HCT116 (cell line): ENCODE measurements at regions not wholly inside any gene's neighbourhood (a gene's known extent, or its start where the extent isn't known, plus 50 kb on each side); places are given as distances from the start of the nearest gene placed in this dataset.

ENCODE experiments used
- ATAC-seq: fragments of 200-7000 bp; cut with Tn5 transposase; 2 replicates; pipeline ENCODE4 v1.9.1; 2020; ENCODE audit warnings: mild to moderate bottlenecking, moderate library complexity
- BruUV-seq: library from RNA; stranded (reverse); fragments of 400-500 nt; replicated peaks from 2 replicates; lab custom pipeline; 2021; lab: Mats Ljungman, UMichigan
- CTCF ChIA-PET: fragments of 300-600 bp; sonication (Branson Sonifier 250); formaldehyde crosslinking; loops from one replicate; lab custom pipeline; 2021; ENCODE audit warnings: antibody characterized with exemption; lab: Charles Lee
- POLR2A ChIA-PET: fragments of 300-600, 350-600 bp; sonication (Branson Sonifier 250); formaldehyde crosslinking; loops from one replicate; lab custom pipeline; 2021; ENCODE audit warnings: antibody characterized with exemption; lab: Charles Lee
- RAD21 ChIA-PET, 2 experiments: fragments of 300-600 bp; sonication (Branson Sonifier 250); formaldehyde crosslinking; loops; one replicate each; lab custom pipeline; 2023; ENCODE audit warnings: low total read pairs in 2 of 2; ENCODE audit not compliant: uncharacterized antibody in 2 of 2, unreplicated experiment in 2 of 2, low non-redundant PET in 1 of 2; lab: Charles Lee
- DNase-seq: peaks from one replicate; pipeline ENCODE4 v3.0.0-alpha.2; 2010; ENCODE audit warnings: low read depth, low spot score
- H2AFZ ChIP-seq: fragments of 200-600 bp; shearing (Covaris generic), sonication (generic); 2 replicates; pipeline ENCODE4 v1.6.1; 2017; ENCODE audit warnings: low read depth, mixed run types, mixed read lengths, antibody characterized with exemption, low read length; ENCODE audit not compliant: poor library complexity, severe bottlenecking
- H3K27ac ChIP-seq: 2 replicates; pipeline ENCODE4 v1.5.1; 2012; ENCODE audit warnings: low read depth, low read length
- H3K27me3 ChIP-seq: fragments of 200-600 bp; sonication (generic); 2 replicates; pipeline ENCODE4 v1.6.1; 2016; ENCODE audit warnings: mixed run types, low read length, mixed read lengths; ENCODE audit not compliant: insufficient read depth
- H3K36me3 ChIP-seq, 2 experiments: fragments of 200-500 bp in 1 of 2; fragments of 200-600 bp in 1 of 2; sonication (Bioruptor generic) in 1 of 2; sonication (generic) in 1 of 2; 2 replicates each; pipeline versions ENCODE4 v1.5.1 to v1.6.1; 2014 to 2016; ENCODE audit warnings: low read length in 2 of 2, inconsistent platforms in 1 of 2, mixed read lengths in 1 of 2, mixed run types in 1 of 2; ENCODE audit not compliant: insufficient read depth in 2 of 2, control insufficient read depth in 1 of 2
- H3K4me1 ChIP-seq, 2 experiments: fragments of 200-600 bp in 1 of 2; sonication (generic) in 1 of 2; 2 replicates each; pipeline versions ENCODE4 v1.5.1 to v1.6.1; 2012 to 2017; ENCODE audit warnings: low read length in 2 of 2, inconsistent platforms in 1 of 2, mild to moderate bottlenecking in 1 of 2, mixed read lengths in 1 of 2, mixed run types in 1 of 2, moderate library complexity in 1 of 2; ENCODE audit not compliant: insufficient read depth in 2 of 2, control insufficient read depth in 1 of 2
- H3K4me2 ChIP-seq: fragments of 200-600 bp; sonication (generic); 2 replicates; pipeline ENCODE4 v1.6.1; 2017; ENCODE audit warnings: mixed run types, low read length, mixed read lengths
- H3K4me3 ChIP-seq, 2 experiments: fragments of 200-600 bp in 1 of 2; sonication (generic) in 1 of 2; replicated peaks in 1 of 2; 2 replicates each; pipeline ENCODE4 v1.5.1; 2011 to 2016; ENCODE audit warnings: low read length in 2 of 2, control low read depth in 1 of 2, low read depth in 1 of 2, mild to moderate bottlenecking in 1 of 2, mixed read lengths in 1 of 2, mixed run types in 1 of 2
- H3K79me2 ChIP-seq: fragments of 200-600 bp; sonication (generic); 2 replicates; pipeline ENCODE4 v1.6.1; 2017; ENCODE audit warnings: mild to moderate bottlenecking, mixed run types, low read length, moderate library complexity, mixed read lengths; ENCODE audit not compliant: insufficient read depth
- H3K9ac ChIP-seq: fragments of 200-600 bp; sonication (generic); 2 replicates; pipeline ENCODE4 v1.6.1; 2016; ENCODE audit warnings: low read length, mixed read lengths
- H3K9me2 ChIP-seq: fragments of 200-600 bp; sonication (generic), shearing (Covaris generic); 2 replicates; pipeline ENCODE4 v1.6.1; 2017; ENCODE audit warnings: mixed run types, mild to moderate bottlenecking, moderate library complexity; ENCODE audit not compliant: insufficient read depth
- H3K9me3 ChIP-seq, 2 experiments: fragments of 200-500 bp in 1 of 2; fragments of 200-600 bp in 1 of 2; sonication (Bioruptor generic) in 1 of 2; sonication (generic) in 1 of 2; 2 replicates each; pipeline ENCODE4 v1.6.1; 2014 to 2017; ENCODE audit warnings: low read length in 2 of 2, mixed read lengths in 2 of 2, inconsistent platforms in 1 of 2, low read depth in 1 of 2, mild to moderate bottlenecking in 1 of 2, mixed run types in 1 of 2, moderate library complexity in 1 of 2; ENCODE audit not compliant: control insufficient read depth in 1 of 2, insufficient read depth in 1 of 2
- H4K20me1 ChIP-seq: fragments of 200-600 bp; sonication (generic), shearing (Covaris generic); 2 replicates; pipeline ENCODE4 v1.6.1; 2017; ENCODE audit warnings: mixed run types, mild to moderate bottlenecking, moderate library complexity; ENCODE audit not compliant: insufficient read depth
- CBX3 ChIP-seq: IDR thresholded peaks from 2 replicates; pipeline ENCODE4 v1.6.1; 2012; ENCODE audit warnings: low read depth
- CEBPB ChIP-seq: IDR thresholded peaks from 2 replicates; pipeline ENCODE4 v1.6.1; 2012; ENCODE audit warnings: low read depth
- EZH2 ChIP-seq: fragments of 200-600 bp; sonication (generic); IDR thresholded peaks from 2 replicates; pipeline ENCODE4 v1.6.1; 2017; ENCODE audit warnings: antibody characterized with exemption, mixed run types
- MAX ChIP-seq: IDR thresholded peaks from 2 replicates; pipeline ENCODE4 v1.6.1; 2012
- YY1 ChIP-seq: IDR thresholded peaks from 2 replicates; pipeline ENCODE4 v1.6.1; 2011; ENCODE audit warnings: low read length, low read depth, moderate library complexity, mild to moderate bottlenecking; ENCODE audit not compliant: insufficient replicate concordance; ENCODE audit errors: extremely low read depth
- intact Hi-C: fragments of 100-400 bp; cut with micrococcal nuclease; formaldehyde crosslinking; loops from 2 replicates; pipeline ENCODE4 v1.10.0; 2022
- TF ChIP-seq, protein P1 (sequence below): IDR thresholded peaks from 2 replicates; pipeline ENCODE4 v1.6.1; 2012; ENCODE audit warnings: low read depth

DNA sequence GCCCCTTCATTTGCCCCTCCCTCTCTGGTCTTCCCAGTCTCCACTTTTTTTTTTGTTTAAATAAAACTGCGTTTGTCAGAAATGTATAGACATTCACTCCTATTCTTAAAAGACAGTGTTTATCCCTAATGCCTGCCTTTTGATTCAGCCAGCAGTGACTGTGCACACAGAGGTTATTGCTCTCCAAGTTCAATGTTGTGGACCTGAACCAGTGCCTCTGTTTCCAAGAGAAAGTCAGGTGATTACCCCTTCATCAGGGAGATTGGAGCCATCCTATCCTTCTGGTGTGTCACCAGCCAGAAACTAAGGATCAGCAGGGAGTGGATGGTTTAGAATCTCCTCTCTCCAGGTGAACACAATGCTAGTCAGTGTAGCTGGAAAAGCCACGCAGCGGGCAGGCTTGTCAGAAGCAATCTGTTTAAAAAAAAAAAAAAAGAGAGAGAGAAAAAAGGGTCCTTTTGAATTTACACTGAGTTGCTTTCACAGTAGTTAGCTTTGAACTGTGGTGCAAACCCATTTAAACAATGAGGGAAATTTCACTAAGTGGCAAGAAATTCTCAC is 167.5 kb upstream of the DMRT1 start (continued):
- TF ChIP-seq, protein P1, sequence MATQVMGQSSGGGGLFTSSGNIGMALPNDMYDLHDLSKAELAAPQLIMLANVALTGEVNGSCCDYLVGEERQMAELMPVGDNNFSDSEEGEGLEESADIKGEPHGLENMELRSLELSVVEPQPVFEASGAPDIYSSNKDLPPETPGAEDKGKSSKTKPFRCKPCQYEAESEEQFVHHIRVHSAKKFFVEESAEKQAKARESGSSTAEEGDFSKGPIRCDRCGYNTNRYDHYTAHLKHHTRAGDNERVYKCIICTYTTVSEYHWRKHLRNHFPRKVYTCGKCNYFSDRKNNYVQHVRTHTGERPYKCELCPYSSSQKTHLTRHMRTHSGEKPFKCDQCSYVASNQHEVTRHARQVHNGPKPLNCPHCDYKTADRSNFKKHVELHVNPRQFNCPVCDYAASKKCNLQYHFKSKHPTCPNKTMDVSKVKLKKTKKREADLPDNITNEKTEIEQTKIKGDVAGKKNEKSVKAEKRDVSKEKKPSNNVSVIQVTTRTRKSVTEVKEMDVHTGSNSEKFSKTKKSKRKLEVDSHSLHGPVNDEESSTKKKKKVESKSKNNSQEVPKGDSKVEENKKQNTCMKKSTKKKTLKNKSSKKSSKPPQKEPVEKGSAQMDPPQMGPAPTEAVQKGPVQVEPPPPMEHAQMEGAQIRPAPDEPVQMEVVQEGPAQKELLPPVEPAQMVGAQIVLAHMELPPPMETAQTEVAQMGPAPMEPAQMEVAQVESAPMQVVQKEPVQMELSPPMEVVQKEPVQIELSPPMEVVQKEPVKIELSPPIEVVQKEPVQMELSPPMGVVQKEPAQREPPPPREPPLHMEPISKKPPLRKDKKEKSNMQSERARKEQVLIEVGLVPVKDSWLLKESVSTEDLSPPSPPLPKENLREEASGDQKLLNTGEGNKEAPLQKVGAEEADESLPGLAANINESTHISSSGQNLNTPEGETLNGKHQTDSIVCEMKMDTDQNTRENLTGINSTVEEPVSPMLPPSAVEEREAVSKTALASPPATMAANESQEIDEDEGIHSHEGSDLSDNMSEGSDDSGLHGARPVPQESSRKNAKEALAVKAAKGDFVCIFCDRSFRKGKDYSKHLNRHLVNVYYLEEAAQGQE, result no peak
- no peak for TF ChIP-seq CBX3

DNA sequence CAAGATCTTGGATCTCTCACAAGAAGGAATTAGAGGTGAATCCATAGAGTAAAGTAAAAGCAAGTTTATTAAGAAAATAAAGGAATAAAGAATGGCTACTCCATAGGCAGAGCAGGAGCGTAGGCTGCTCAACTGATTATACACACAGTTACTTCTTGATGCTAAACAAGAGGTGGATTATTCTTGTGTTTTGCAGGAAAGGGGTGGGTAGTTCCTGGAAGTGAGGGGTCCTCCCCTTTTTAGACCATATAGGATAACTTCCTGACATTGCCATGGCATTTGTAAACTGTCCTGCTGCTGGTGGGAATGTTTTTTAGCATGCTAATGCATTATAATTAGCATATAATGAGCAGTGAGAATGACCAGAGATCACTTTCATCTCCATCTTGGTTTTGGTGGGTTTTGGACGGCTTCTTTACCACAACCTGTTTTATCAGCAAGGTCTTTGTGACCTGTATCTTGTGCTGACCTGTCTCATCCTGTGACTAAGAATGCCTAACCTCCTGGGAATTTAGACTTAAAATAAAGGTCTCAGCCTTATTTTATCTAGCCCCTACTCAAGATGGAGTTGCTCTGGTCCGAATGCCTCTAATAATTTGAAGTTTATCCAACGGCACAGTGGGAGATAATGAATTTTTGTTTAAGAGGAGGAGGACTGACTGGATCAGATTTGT is 165.7 kb upstream of the DMRT1 start:
- Histone ChIP-seq H3K4me2 (no peak overlapping the region), H3K27me3 (no peaks in the 10 kb centered on the region), H3K27ac (no peak overlapping the region), H2AFZ (no peak overlapping the region), H3K36me3 (no peaks in the 10 kb centered on the region), H3K9me3 (no peaks in the 10 kb centered on the region), H3K9me2 (no peaks in the 10 kb centered on the region), H4K20me1 (no peaks in the 10 kb centered on the region), H3K4me1 (no peaks in the 10 kb centered on the region), H3K9ac (no peak overlapping the region), H3K4me3 (no peak overlapping the region), H3K79me2 (no peaks in the 10 kb centered on the region)
- DNase-seq, result no peak
- no TSS peak for BruUV-seq
- no peak for ATAC-seq
- ChIA-PET CTCF (no interaction called here), RAD21 (no interaction called here), POLR2A (no interaction called here)
- intact Hi-C loops, result no loop called here
- TF ChIP-seq YY1 (no peak), MAX (no peak), CEBPB (no peak), EZH2 (no peak)
